ENCODE measurements at regions not wholly inside any gene's neighbourhood (a gene's known extent, or its start where the extent isn't known, plus 50 kb on each side); places are given as distances from the start of the nearest gene placed in this dataset.
"Not testable (repeated sequence)": the region's sequence is repeated elsewhere in the genome, so short reads cannot be mapped to it uniquely, and the experiment has no call there.

DNA sequence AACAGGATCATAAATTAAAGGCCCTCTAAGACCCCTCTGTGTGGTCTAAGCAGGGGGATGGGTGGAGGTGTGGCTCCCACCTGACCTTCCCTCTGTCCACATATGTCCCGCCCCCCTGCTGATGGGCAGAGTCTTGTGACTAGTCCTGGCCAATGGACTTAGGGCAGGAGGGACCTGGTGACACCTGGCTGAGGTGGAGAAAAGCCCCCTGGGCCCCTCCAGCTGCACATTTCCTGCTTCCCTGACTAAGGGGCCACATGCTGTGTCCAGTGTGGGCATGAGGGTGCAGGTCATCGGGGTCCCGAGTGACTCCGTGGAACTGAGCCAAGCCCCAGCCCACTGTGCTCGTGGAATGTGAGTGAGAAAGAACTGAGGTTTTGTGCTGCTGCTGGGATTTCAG lies 254.7 kb downstream of the ADGRD1 start:
- no peaks in the 10 kb centered on the region for H3K4me1 ChIP-seq
- DNase-seq (peak; percentile 41), ATAC-seq (no peak)
- no peaks in the 10 kb centered on the region for H3K27me3 ChIP-seq
- no peaks in the 10 kb centered on the region for H3K9me3 ChIP-seq
- intact Hi-C loops (cut with DNase I): no loop called here
- no peaks in the 10 kb centered on the region for H3K36me3 ChIP-seq
- H3K4me3 ChIP-seq: no peak overlapping the region
- no peak overlapping the region for H3K27ac ChIP-seq
- TF ChIP-seq CTCF (IDR thresholded peaks at IDR 0.05): no peak

DNA sequence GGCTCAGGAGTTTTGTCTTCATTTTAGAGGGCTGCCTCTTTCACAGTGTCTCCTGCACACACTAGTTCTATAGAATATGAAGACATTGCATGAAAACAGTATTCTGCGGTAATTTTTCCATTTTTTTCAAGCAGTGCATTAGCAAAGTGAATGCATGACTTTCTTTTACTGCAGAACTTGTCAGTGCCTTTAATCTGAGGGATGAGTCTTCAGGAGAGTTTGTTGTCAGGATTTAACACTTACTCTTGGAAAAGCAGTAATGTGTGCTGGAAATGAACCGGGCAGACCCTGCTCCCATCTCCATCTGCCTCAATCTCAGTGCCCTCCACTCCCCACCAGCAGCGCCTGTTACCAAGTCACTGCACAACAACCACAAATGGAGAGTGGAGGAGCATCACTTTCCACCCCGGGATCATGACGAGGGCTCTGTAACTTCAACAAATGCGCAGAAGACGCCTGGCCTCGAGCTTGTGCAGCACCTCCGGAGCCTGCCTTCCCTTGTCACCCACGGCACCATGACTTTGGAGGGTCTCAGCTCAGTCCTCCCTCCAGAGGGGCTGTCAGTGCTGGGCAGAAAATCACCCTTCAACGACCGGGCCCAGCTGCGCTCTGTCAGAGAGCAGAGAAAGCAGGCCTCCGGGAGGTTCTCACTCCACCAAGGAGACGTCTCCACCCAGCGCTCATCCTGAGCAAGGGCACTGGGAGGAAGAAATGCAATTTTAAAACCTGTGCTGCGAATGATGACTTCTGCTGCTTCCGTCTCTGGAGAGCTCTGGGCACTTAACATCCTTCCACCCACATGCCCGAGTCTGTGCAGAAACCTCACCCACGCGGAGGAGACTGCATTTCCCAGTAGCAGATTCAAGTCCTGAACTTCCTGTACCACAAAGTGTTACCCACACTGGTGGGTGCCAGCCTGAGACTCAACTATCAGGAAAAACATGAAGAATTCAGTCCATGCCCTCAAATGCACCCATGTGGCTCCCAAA lies 255.7 kb downstream of the ADGRD1 start:
- H3K36me3 ChIP-seq: no peaks in the 10 kb centered on the region
- H3K4me1 ChIP-seq: no peaks in the 10 kb centered on the region
- H3K9me3 ChIP-seq: no peaks in the 10 kb centered on the region
- no peak for TF ChIP-seq CTCF (IDR thresholded peaks at IDR 0.05)
- H3K27ac ChIP-seq: no peak overlapping the region
- intact Hi-C loops (cut with DNase I): no loop called here
- ATAC-seq (no peak), DNase-seq (peak; percentile 40)
- H3K4me3 ChIP-seq: no peak overlapping the region
- no peaks in the 10 kb centered on the region for H3K27me3 ChIP-seq

DNA sequence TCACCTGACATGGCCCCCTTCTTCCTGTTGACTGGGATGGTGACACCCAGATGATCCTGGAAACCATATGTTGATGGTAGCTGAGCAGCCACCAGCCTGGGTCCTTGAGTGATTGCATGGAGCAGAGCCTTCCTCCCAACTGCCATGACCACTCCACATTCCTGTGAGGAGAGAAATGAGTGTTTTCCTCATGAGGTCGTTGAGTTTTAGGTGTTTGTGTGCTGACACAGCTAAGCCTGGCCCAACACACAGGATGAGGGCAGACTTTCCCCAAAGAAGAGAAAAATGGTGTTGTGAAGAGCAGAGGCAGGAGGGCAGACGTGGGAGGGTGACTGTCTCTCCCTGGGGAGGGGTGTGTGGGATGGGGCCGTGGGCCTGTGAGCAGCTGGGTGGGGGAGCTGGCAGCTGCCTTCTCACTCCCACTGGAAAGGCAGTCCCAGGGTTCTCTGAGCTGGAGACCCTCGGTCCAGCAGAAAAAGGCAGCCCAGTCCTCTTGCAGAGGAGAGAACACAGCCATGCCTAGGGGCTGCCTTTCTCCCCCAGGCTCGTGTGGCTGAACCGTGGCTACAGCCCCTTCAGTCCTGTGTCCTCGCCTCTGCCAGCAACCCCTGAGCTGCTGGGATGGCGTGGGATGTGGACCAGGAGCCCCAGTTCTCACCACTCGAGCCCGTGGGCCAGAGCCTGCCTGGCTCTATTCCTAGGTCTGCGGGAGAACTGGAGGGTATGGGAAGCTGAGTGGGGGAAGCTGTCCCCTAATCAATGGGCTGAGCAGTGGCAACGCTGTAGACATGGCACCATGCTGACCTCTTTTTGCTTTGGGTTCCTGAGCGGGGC lies 257.0 kb downstream of the ADGRD1 start:
- Histone ChIP-seq H3K27me3 (no peaks in the 10 kb centered on the region), H3K36me3 (no peaks in the 10 kb centered on the region), H3K4me3 (no peak overlapping the region), H3K9me3 (no peaks in the 10 kb centered on the region), H3K4me1 (no peaks in the 10 kb centered on the region), H3K27ac (no peak overlapping the region)
- intact Hi-C loops (cut with DNase I): no loop called here
- no peak for TF ChIP-seq CTCF (IDR thresholded peaks at IDR 0.05)
- peak; percentile 45 for DNase-seq
- ATAC-seq: no peak

- Histone ChIP-seq H3K27me3 (no peaks in the 10 kb centered on the region), H3K4me1 (no peaks in the 10 kb centered on the region), H3K4me3 (no peak overlapping the region), H3K9me3 (no peaks in the 10 kb centered on the region), H3K36me3 (no peaks in the 10 kb centered on the region), H3K27ac (no peak overlapping the region)
- DNase-seq: peak; percentile 38
- ATAC-seq: no peak
- intact Hi-C loops (cut with DNase I): no loop called here
- TF ChIP-seq CTCF (IDR thresholded peaks at IDR 0.05): no peak
Observed at GRCh38 chr12:131211340-131211938, 257.7 kb downstream of the ADGRD1 start.

DNA sequence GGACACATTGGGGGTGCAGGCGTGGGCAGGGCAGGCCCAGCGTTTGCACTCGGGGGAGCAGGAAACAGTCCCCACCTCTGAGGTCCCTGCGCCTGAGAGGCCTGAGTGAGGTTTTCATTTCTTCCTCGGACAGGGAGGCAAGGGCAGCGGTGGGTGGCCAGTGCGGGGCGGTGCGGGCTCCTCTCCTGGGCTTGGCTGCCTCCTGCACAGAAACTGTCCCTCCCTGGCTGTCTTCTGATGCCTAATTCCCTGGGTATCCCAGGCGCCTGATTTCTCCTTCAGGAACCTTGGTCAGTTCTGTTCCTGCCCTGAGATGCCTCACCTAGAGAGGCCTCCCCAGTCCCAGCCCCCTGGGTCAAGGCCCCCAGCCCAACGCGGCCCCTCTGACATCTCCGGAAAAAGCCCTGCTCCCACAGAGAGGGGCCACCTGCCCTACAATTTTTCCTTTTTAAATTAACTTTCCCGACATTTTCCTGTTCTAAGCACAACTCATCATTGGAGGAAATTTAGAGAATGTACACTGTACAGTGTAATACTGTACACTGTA lies 260.3 kb downstream of the ADGRD1 start:
- H3K36me3 ChIP-seq: no peaks in the 10 kb centered on the region
- no peaks in the 10 kb centered on the region for H3K4me1 ChIP-seq
- H3K27ac ChIP-seq: no peak overlapping the region
- no peak overlapping the region for H3K4me3 ChIP-seq
- peak; percentile 32 for DNase-seq
- TF ChIP-seq CTCF (IDR thresholded peaks at IDR 0.05): no peak
- no peaks in the 10 kb centered on the region for H3K9me3 ChIP-seq
- intact Hi-C loops (cut with DNase I): no loop called here
- ATAC-seq: no peak
- H3K27me3 ChIP-seq: peaks cover 9% of the 10 kb centered on the region

DNA sequence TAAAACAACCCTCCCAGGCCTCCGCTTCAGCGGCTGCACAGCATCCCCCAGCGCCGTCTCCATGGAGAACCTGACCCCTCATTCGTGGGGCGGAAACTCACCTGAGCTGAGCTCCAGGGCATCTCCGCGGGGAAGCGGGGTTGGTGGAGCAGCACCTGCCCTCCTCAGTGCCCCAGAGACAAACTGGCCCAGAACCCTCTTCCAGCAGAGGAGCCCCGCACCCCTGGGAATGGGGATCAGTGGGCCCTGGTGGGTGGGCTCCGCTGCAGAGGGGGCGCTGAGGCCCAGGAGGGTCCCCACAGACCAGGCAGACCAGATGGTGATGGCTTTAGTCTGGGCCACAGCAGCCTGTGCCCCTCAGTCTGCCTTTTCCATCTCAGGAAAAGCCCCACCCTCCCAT lies 261.2 kb downstream of the ADGRD1 start:
- DNase-seq; ATAC-seq; H3K27me3 ChIP-seq; H3K27ac ChIP-seq; H3K4me1 ChIP-seq; intact Hi-C loops (cut with DNase I); H3K9me3 ChIP-seq; H3K4me3 ChIP-seq; H3K36me3 ChIP-seq: not testable (repeated sequence)

- intact Hi-C loops (cut with DNase I); H3K4me1 ChIP-seq; H3K36me3 ChIP-seq; H3K4me3 ChIP-seq; H3K27ac ChIP-seq; H3K27me3 ChIP-seq; H3K9me3 ChIP-seq; DNase-seq: not testable (repeated sequence)
- peak; percentile 9 for ATAC-seq
Observed at GRCh38 chr12:131216587-131216986, 262.9 kb downstream of the ADGRD1 start.
